ENCODE measurements at regions not wholly inside any gene's neighbourhood (a gene's known extent, or its start where the extent isn't known, plus 50 kb on each side); places are given as distances from the start of the nearest gene placed in this dataset.

DNA sequence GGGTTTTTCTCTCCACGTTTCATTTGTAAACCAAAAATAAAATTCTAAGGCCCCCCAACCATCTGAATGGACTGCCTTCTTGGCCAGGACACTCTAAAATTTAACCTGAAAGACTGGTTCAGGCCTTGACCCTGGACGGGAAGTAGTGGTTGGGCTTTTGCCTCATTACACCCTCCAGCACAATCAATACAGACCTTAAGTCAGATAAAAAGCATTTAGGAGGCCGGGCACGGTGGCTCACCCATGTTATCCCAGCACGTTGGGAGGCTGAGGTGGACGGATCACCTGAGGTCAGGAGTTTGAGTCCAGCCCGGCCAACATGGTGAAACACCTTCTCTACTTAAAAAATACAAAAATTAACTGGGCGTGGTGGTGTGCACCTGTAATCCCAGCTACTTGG lies 91.6 kb upstream of the PPP1R26 start:
- TF ChIP-seq, protein P1, sequence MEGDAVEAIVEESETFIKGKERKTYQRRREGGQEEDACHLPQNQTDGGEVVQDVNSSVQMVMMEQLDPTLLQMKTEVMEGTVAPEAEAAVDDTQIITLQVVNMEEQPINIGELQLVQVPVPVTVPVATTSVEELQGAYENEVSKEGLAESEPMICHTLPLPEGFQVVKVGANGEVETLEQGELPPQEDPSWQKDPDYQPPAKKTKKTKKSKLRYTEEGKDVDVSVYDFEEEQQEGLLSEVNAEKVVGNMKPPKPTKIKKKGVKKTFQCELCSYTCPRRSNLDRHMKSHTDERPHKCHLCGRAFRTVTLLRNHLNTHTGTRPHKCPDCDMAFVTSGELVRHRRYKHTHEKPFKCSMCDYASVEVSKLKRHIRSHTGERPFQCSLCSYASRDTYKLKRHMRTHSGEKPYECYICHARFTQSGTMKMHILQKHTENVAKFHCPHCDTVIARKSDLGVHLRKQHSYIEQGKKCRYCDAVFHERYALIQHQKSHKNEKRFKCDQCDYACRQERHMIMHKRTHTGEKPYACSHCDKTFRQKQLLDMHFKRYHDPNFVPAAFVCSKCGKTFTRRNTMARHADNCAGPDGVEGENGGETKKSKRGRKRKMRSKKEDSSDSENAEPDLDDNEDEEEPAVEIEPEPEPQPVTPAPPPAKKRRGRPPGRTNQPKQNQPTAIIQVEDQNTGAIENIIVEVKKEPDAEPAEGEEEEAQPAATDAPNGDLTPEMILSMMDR (IDR thresholded peaks at IDR 0.05 in 4 of 5, conservative IDR thresholded peaks at IDR 0.05 in 1 of 5) = no peak
- no peak for TF ChIP-seq POLR2A (IDR thresholded peaks at IDR 0.05)

Measured in gastrocnemius medialis (tissue), 4 donors.